CD4-positive, alpha-beta T cell treated with Interleukin-4 for 4 hours (primary cell): ENCODE measurements at regions not wholly inside any gene's neighbourhood (a gene's known extent, or its start where the extent isn't known, plus 50 kb on each side); places are given as distances from the start of the nearest gene placed in this dataset.

Experiments
- DNase-seq: peaks from one replicate; pipeline ENCODE4 v3.0.0-alpha.2; 2020

DNA sequence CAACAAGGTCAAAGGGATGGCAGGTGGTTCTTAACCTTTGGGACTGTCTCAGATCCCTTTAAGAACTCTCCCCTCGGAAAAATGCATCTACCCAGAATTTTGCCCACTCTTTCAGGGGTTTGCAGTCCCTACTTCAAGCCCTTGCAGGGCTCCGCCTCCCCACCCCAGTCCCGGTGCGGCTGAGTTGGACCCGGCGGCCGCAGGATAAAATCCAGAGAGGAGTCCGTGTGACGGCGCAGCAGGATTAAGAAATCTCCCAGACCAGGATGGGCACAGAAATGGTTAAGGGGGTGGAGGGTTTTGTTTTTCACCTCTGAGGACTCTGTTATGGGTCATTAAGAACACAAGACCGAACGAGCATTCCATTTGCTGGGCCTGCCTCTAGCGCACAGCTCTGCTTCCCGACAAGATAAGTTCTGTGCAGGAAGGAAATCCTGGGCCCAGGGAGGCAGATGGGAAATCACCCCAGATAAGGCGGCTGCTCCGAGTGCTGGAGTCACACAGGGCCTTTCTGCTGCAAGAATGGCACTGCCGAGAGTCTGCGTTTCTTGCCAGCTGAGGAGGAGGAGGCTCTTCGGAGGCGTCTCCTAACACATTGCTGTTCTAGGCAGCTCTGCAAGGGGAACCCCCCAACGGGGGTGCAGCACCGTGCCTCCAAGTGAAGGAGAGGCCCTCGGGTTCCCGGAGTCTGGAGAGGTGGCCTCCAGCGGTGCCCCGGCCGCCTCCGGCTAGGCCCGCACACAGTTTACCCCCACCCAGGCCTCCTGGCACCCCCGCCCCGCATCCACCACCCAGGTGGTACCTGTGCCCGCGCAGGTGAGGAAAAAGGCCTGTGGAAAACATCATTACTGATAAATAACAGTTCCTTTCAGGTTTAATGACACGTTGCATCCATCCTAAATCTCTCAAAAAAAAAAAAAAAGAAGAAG is 277.6 kb downstream of the BCOR start:
- DNase-seq, result no peak

DNA sequence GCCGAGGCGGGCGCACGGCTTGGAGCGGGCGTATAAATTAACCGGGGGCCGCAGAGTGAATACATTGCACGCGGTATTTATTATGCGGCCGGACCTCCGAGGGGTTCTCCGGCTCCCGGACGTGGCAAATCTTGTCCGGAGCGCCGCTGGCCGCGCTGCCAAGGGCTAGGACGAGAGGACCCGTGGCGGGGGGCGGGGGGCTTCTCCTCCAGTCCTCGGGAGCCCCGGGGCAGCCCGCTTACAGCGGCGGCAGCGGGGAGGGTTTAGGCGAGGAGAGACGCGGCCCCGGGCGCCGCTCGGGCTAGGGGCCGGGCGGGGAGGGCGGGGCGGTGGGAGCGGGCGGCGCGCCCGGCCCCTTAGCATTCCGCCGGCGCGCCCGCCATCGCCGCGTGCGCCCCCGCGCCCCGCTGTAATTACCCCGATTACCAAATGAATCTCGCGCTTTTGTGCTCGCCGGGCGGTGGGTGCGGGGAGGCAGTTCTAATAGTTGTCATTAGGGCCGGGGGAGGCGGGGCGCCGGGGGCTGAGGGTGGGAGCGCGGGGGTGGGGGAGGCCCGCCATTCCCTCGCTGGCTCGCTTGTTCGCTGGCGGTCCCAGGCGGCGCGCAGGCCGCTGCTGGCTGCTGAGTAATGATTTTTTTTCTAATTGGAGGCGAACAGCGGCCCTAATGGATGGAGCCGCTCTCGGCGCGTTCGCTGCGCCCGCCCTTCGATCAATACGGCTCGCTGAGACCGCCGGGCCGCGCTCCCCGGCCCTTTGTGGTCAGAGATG is 276.6 kb downstream of the BCOR start:
- DNase-seq, result no peak

DNA sequence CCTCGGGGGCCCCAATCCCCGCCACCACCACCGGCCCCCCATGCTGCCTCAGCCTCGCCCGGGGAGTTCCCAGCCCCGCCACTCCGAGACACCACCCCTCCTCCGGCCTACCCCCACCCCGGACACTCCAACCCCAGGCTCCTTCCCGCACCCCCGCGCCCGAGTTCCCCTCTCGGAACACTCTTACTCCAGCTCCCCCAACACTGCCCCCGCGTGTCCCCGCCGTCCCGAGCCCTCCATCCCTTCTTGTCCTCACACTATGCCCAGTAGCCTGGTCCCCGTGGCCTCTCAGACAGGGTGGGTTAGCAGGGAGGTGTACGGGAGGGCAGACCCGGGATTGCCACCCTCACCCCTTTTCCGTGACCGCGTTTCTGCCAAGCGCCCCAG is 276.1 kb downstream of the BCOR start:
- no peak for DNase-seq

DNA sequence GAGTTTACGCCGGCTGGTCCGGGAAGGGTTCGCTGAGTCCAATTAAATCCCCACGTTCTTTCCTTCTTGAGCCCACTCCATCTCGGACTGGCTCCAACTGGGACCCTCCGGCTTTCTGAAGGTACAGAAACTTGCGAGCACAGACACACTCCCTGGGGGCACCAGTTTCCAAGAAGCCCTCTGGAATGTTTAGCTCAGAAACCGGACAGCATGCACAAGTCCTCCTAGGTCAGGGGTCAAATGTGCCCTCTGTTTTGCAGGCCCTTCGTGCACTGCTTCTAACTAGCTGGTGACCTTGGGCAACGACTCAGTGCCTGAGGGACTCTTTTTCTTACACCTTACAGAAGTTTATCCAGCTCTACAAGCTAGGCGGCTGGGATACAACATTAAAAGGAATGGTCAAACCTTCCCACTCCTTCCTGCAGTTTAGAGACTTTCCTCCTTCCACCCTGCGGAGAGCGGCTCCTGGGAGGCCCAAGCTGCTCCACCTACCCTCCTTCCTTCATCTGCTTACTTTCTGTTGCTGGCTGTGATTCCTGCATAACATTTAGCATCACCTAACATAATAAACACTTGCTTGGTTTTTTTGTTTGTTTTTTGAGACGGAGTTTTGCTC is 275.5 kb downstream of the BCOR start:
- no peak for DNase-seq

DNA sequence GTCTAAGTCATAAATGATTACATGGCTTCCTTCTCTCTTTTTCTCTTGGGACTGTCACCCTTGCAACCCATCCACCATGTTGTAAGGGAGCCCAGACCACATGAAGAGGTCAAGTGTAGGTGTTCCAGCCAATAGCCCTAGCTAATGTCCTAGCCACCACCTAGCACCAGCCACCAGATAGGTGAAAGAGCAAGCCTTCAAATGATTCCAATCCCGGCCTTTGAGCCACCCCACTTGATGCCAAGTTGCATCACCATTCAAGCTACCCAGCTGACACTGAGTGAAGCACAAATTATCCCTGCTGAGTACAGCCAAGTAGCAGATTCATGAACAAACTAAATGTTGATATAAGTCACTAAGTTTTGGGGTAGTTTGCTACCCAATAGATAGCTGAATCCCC is 274.3 kb downstream of the BCOR start:
- no peak for DNase-seq

DNA sequence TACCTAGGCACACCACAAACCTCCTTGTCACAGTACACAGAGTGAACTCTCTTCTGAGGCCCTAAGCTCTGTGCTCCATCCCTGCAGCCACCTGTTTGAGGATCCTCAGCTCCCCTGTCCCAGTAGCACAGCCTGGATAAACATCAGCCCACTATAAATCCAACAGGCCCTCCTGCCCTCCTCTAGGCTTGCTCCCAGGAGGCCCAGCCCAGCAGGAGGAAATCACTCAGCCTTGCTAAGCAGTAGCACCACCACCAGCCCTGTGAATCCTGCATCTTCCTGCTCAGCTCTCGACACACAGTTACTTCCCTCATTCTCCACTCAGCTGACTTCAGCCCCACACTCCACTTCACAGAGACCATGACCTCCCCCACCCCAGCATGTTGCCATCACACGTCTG is 273.9 kb downstream of the BCOR start:
- no peak for DNase-seq

DNA sequence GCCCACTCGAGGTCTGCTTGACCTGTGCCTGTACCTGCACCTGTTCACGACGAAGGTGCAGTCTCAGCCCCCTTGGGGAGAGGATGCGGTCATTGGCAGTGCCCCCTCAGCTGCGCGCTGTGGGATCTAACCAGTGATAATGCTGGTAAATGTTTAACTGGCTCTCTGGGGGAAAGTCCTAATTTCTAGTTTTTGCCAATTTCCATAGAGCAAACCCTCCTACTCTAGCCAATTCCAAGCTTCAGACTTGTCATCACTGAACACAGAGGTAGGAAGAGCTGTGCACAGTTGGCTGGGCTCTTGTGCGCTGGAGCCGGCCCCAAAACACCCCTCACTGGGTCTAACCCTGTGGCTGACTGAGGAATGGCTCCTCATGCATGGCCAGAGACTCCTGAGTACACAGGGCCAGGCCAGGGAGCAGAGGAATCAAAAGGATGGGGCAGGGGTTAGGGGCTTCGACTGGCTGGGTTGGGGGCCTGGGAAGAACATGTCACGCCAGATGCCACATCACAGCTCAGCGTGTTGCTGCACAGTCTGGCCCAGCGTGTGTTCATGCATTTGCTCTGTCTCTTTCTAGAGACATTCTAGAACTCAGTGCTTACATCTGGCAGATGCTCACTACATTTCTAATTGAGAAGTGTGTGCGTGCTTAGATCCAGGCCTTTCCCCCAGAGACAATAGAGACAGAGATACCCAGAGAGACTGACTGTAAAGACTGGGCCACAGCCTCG is 270.8 kb downstream of the BCOR start:
- no peak for DNase-seq

DNA sequence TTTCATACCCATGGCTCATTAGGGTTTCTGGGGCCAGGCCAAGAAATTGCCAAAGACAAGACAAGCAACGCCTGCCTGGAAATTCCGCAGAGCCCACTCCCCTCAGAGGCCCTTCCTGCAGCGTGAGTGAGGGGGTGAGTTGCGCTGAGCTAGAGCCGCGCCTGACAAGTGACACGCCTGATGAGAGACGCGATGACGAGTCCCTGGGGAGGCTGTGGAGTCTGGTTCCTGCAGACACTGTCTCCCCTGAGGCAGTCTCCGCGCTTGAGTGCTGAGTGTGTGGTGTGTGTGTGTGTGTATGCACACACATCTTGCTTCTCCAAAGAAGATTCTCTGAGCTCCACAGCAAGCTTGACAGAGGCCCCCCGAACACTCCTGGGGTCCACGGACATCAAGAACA is 269.8 kb downstream of the BCOR start:
- no peak for DNase-seq

DNA sequence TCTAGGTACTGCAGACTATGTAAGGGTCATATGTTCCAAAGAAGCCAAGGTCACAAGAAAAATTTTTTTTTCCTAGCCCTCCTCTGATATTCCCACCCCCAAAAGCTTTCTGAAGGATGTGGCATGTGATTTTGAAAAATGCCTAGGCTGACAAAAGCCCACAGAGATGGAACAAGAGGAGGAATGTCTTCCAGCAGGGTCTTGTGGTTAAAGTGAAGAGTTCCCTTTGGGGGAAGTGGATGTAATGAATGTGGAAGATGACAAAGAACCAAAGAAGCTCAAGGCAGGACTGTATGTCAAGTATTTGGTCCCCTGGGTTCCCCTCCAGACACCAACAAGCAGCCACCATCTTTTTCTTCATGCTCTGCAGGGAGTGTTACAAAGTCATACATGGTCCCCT is 268.8 kb downstream of the BCOR start:
- no peak for DNase-seq

DNA sequence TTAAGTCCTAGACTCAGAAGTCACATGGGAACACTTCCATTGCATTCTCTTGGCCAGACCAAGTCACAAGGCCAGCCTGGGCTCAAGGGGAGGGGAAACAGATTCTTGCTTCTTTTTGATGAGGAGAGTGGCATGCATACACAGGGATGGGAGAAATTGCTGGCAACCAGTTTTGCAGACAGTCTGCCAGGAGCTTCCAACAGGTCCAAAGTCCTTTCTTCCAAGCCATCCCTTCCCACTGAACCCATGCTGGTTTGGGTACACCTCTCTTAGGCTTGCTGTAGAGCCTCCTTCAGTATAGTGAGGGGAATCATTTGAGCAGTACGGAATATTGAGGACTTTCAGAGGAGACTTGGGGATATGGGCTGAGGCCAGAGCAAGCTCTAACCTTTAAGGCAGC is 267.8 kb downstream of the BCOR start:
- DNase-seq, result no peak

DNA sequence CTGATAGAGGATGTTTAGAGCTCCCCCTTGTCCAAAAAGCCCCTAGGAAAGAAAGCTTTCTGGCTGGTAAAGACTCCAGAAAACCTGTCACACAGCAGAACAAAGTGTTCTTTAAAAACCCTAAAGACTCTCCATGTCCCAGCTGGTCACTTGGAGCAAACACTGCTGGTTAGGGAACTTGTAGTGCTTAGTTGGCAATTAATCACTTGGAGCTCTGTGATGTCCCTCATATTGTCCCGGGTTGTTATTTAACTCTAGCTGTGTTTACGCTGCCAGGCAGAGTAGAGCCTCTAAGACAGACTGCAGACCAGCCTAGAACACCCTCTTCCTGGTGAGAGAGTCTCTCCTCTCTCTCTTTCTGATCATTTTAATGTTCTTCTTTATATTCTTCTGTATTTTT is 267.3 kb downstream of the BCOR start:
- DNase-seq, result no peak

DNA sequence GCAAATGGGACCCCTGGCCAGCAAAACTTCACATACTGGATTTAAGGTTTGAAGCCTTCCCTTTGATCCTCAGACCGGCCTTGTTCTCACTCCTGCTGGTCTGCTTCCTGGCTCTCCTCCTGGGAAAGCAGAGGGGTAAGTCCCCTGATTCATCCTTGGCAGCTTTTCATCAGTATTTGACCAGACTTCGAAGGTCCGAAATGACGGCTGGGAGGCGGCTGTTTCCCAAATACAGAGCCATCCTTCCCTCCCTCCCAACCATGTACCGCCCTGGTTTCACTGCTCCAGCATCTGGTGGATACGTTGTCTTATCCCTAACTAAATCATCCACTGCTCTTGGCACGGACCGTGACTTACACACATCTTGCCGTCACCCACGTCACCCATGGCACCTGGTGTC is 265.5 kb downstream of the BCOR start:
- no peak for DNase-seq

DNA sequence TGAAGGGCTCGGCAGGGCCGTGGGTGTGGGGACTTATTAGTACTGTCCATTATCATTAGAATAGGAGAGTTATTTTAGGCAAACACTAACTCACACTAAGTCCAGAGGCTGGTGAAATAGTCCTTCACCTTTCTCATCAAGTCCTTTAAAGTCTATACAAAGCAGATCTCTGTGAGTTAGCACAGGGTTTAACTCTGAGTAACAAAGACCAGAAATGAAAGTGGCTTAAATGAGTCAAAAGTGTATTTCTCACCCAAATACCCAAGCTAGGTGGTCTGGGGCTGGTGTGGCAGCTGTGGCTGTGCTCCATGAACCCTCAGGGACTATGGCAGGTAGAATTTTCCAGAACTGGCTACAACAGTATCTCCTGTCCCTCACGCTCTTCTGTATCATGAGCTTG is 263.2 kb downstream of the BCOR start:
- DNase-seq, result no peak

DNA sequence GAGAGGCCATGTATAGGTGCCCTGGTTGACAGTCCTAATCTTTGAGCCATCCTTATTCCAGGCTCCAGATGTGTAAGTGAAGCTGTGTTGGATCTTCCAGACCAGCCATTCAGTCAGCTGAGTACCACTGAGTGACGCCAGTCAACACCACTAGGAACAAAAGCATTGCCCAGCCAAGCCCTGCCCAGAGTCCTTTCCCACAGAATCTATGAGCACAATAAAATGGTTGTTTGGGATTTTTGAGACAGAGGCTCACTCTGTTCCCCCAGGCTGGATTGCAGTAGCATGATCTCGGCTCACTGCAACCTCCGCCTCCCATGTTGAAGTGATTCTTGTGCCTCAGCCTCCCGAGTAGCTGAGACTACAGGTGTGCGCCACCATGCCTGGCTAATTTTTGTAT is 262.5 kb downstream of the BCOR start:
- DNase-seq, result no peak

DNA sequence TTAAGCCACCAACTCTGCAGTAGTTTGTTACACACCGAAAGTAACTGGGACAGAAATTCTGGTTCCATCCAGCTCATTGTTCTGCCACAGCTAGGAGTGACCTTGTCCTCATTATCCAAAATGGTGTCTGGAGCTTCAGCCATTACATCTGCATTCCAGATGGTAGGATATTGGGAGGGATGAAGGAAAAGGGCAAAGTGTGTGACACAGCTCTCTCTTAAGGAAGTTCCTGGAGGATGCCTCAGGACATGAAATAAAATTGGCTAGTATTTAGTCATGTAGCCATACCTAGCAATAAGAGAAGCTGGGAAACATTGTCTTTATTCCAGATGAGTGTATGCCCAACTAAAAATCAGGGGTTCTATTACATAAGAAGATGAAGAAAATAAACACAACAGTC is 262.0 kb downstream of the BCOR start:
- no peak for DNase-seq

DNA sequence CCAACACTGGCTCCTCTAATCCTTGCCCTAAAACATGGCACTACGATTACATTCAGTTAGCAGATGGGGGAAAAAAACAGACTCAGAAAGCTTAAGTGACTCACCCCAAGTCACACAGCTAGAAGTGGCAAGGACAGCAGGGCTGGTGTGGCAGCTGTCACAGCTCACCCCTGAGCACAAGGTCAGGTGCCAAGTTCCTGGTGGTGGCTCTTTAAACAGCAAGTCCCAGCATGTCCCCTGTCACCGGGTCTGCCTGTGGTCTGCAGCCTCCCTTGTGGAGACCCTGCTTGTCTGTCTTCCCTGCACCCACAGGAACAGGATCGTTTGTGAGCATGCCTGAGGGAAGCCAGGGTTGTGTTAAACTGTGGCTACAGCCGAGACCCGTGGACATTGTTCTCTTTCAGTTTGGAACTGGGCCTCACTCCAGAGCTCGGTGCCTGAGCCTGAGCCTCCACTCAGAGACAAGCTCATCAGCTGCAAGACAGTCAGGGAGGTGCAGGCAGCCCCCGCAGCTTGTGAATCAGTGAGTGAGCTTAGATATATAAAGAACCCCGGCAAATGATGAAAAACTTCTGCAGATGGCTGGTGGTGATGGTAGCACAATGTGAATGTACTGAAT is 260.8 kb downstream of the BCOR start:
- DNase-seq, result no peak

DNA sequence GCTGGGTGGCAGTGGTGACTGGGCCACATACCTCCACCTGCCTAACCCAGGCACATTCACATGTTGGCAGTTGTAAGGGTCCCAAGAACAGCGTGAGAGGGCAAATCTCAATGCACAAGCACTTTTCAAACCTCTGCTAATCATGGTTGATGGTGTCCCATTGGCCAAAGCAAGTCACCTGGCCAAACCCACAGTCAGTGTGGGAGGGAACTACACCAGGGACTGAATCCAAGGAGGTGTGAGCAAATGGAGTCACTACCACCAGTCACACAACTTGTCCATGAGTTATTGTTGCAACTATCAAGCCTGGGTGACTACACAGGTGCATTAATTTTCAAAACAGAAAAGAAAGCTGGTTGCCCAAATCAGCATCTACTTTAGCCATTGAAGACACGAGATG is 260.1 kb downstream of the BCOR start:
- DNase-seq, result no peak

DNA sequence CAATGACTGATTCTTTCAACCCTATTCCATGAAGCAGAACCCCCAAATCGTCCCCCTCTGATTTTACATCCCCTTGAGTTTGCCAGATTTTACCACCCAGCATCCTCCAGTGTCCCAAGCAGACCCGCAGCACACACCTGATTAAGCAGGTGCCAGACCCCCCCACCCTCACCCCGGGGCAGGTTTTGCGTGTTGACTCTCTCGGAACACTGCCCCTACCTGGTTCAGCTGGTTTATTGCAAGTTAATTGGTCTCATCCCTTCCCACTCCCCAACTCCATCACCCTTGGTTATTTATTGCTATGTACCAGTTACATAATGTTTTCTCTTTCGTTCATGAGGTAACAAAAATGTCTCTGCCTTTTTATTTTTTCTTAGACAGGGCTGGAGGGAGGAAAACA is 258.4 kb downstream of the BCOR start:
- no peak for DNase-seq

DNA sequence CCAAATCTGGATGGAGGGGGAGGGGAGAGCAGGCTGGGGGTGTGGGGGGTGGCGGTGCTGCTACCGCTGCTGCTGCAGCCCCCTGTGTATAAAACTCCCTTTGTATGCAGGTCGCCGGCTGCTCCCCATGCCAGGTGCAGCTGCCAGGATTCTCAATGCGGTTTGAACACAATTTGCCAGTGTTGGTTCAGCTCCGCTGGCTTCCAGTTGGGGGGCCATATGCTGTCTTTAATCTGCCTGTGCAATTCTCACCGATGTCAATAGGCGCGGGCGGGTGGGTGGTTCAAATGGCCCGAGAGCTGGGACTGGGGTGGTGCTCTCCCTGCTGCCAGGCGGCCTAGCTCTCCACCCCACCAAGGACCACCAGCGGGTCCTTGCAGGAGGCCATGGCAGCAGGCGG is 257.6 kb downstream of the BCOR start:
- DNase-seq, result no peak

DNA sequence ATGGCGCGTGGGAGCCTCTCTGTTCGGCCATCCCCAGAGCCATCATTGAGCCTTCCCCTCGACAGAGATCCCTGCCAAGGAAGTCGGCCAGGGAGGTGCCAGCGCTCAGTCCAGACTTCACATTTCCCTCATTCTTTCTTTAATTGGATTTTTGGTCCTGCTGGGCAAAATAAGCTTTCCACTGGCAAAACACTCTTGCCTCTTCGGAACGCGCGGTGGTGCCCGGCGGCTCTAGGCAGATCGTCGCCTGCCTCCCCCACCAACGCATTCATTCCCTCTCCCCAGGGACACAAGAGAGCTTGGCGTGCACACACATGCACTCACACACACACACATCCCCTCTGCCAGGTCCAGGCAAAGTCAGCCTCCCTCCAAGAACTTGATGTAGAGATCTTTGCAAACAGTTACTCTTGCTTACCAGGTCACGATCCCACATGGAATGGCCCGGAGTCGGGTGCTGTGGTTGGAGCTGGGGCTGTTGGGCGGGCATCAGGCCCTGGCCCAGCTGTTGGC is 257.1 kb downstream of the BCOR start:
- no peak for DNase-seq

DNA sequence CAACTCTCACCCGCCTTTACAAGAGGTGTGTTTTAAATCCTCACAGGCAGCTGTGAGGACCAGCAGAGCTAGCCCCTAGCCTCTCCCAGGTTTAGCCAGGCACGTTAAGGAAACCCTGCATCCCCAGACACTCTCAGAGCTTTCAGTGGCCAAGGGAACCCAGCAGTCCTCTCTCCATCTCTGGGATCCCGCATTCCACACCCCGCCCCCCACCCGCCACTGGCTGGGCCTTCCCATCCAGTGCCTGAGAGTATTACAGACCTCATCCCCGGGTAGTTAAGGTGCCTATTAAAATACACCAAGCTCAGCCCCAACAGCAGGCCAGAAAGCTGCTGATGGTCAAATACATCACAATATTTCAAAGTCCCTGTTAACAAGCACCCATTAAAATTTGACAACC is 256.2 kb downstream of the BCOR start:
- DNase-seq, result no peak

DNA sequence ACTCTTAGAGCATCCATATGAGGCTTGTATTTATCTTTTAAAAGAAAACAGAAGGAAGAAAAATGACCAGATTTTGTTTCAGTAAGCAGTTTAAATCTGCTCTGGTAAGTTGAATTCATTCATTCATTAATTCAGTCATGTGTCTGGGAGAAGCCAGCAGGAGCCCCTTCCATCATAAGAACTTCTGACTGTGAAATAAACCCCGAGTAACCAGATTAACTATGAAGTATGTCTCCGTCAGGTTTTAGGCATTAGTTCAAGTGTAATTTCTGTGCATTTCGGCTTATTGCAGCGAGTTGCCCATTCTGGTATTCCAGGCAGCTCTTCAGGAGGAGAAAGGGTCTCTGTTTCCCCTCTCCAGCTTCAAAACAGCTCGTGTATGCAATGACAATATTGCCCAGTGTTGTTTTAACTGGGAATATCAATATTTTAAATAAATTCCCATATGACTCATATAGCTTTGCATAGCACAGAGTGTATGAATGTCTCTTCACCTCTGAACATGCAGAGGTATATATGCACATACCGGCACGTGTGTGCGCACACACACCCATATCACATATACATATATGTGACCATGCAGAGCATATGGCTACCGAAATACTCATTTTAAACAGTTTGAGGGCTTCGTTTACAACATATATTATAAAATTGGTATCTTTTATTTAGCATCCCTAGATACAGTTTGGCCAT is 255.3 kb downstream of the BCOR start:
- DNase-seq, result no peak
